Left ventricle myocardium superior (tissue), 1 donor: ENCODE measurements at regions not wholly inside any gene's neighbourhood (a gene's known extent, or its start where the extent isn't known, plus 50 kb on each side); places are given as distances from the start of the nearest gene placed in this dataset.

Source experiments
- ATAC-seq: fragments of 200-7000 bp; cut with Tn5 transposase; one replicate; pipeline ENCODE4 v1.9.1; 2020; ENCODE audit warnings: mild to moderate bottlenecking, moderate library complexity
- DNase-seq: peaks from one replicate; pipeline ENCODE4 v3.0.0-alpha.2; 2020
- intact Hi-C: fragments of 100-400 bp; cut with micrococcal nuclease; formaldehyde crosslinking; loops from one replicate; pipeline ENCODE4 v1.11.0; 2022
- donor health status: DM: no; HTN: yes; CAD: no; lungs with severe emphysema.

DNA sequence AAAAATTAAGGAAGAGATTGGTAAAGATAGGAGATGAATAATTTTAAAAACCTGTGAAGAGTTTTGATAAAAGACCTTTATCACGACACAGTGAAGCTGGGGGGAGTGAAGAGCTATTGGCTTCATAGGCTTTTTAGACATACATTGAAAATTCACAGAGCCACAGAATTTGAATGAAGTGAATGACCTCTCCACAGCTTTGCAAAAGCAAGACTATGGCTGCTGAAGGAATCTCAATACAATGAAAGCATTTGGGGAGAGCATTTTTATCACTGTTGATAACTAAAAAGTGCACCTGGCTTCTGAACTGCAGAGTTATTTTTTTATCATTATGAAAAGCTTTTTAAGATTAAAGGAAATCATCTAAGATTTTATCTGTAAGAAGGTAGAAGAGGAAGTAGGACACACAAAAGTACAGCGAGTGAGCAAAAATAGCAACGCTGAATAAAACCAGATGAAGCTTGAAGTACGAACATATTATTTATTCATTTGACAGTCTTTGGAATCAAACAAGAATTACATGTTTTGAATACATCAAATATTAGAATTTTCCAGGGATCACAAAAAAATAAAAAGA, 317.5 kb downstream of the KCNC2 start:
- DNase-seq (no peak), ATAC-seq (no peak)
- intact Hi-C loops: no loop called here

- DNase-seq (no peak), ATAC-seq (no peak)
- intact Hi-C loops: no loop called here
Measured at GRCh38 chr12:74896186-74896585, 313.5 kb downstream of the KCNC2 start.

- ATAC-seq: no peak
- intact Hi-C loops: no loop called here
- no peak for DNase-seq
Measured at GRCh38 chr12:74897425-74898211, 312.0 kb downstream of the KCNC2 start.

GRCh38 chr12:74899031-74899829, 310.4 kb downstream of the KCNC2 start:
- no peak for ATAC-seq
- no peak for DNase-seq
- intact Hi-C loops: no loop called here

GRCh38 chr12:74900232-74900631, 309.4 kb downstream of the KCNC2 start:
- no peak for DNase-seq
- ATAC-seq: no peak
- intact Hi-C loops: no loop called here

DNA sequence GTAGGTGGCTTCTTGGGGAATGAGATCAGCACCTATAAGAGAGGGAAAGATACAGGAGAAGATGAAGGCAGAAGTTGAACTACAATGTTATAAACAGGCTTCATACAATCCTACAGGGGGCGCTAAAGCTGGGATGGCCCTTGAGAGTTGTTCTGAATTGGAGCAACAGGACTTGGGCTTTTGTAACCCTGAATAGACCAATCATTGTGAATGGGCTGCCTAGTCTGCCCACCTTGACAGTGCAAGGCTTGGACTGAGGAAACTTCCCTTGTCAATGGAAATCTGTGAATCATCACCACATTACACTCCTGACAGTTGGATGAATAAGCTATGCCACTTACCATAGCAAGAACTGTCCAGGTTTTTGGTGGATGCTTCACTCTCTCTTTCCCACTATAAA, 306.1 kb downstream of the KCNC2 start:
- intact Hi-C loops: no loop called here
- ATAC-seq (no peak), DNase-seq (no peak)

DNA sequence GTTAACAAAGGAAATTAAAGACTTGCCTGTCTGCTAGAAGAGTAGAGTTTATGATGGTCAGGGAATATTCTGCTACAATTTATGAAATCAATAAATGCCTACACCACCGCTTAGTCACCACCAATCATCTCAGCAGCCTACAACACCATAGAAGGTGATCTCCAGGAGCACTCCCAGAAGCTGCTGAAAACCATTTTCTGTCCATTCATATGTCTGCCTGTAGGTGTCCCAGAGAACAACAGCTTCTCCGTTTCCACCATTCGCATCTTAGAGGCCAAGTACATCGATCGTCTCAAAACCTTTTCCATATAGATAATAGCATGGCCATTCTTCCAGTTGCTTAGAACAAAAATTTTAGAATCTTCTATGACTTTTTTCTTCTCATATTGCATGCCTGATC, 303.4 kb downstream of the KCNC2 start:
- DNase-seq (no peak), ATAC-seq (no peak)
- intact Hi-C loops: no loop called here

GRCh38 chr12:74910831-74911230, 298.8 kb downstream of the KCNC2 start:
- no peak for ATAC-seq
- intact Hi-C loops: no loop called here

DNA sequence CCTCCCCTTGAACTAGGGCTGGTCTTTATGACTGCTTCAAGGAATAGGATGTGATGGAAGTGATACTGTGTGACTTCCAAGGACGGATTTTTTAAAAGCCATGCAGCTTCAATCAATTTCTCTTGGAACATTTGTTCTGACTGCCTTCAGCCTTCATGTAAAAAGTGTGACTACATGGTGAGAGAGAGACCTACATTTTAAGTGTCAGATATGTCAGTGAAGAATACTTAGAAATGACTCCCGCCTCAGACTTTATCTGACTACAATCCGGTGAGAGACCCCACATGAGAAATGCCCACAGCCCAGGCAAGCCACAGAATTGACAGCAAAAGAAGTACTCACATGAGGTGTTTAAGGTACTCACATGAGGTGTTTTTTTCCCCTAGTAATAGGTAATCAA, 295.3 kb downstream of the KCNC2 start:
- intact Hi-C loops: no loop called here
- ATAC-seq (no peak), DNase-seq (no peak)

More at GRCh38 chr12:74910831-74911230, 298.8 kb downstream of the KCNC2 start:
- no peak for DNase-seq

DNA sequence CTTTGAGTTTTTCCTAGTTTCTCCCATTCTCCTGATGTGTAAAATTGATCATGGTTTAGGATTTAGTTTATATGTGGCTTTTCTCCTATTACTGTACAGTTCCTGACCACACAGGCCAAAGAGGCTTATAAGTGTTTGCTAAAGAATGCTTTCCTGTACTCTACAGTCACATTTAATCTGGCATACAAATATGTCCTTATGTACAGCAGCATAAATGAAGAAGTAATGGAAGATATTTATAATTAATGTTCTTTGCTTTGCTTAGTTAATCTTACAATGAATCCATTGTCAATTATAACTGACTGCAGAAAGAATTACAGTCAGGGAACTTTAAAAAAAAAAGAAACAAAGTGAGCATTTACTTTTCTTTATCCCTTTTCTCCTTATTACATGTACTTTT, 293.9 kb downstream of the KCNC2 start:
- DNase-seq (no peak), ATAC-seq (no peak)
- intact Hi-C loops: no loop called here

DNA sequence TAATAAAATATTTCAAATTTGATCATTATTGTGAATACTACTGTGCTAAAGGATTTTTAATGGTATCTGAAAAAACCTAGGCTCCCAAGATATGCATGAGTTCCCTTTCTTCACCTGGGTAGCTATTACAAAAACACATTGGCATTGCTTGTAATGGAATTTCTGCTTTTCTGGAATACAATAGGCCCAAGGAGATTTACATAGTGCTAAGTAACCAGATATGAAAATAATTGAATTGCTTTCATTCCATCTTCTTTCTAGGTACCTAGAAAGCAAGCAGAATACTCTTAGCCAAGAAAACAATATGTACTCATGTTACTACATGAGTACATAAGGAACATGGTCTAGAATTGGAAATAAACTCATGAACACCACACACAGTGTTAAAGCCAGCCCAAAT, 291.9 kb downstream of the KCNC2 start:
- intact Hi-C loops: no loop called here
- DNase-seq (no peak), ATAC-seq (no peak)

DNA sequence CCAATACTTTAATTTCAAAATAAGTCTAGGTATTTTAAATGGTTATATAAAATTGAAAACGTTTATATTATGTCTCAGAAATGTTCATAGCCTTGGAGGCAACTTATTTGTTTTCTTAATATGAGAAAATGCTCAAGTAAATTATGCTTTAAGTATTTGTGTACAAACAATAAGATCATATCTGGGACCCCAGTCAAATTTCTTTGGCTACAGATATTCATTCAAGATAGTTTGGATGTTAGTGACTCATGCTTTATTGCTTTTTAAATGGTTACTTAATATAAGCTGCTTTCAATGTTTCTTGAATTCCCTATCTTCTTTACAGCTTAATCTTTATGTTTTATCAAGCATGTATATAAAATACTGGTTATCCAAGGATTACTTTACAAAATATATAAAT, 291.3 kb downstream of the KCNC2 start:
- intact Hi-C loops: no loop called here
- ATAC-seq: no peak
- DNase-seq: no peak

DNA sequence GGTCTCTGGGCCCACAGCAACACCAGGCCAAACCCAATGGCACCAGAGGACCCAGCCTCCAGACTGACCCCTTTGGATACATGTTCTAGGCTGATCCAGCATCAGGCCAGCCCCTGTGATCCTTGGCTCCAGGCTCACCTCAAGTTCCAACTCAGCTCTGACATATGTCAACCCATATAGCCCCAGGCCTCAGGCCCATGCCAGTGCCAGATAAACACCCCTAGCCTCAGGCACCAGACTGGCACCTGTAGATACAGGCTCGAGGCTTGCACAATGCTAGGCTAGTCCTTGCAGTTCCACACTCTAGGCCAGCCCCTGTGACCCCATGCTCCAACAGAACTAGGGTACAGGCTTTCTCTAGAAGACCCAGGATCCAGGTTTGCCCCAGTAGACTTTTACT, 287.5 kb downstream of the KCNC2 start:
- no peak for ATAC-seq
- intact Hi-C loops: no loop called here

DNA sequence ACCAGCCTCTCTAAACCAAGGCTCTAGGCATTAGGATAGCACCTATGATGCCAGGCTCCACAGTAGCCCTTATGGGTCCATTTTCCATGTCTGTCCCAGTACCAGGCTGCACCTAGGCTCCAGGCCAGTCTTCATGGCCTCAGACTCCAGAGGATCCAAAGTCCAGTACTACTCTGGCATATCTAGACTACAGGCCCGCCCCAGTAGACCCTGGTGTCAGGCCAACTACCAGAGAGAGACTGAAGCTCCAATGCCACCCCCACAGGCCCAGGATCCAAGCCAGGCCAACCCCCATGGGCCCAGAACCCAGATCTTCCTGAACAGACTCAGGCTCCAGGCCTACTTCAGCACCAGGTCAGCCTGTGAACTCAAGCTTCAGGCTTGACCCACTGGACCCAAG, 287.0 kb downstream of the KCNC2 start:
- ATAC-seq (no peak), DNase-seq (no peak)
- intact Hi-C loops: no loop called here

More for the DNA sequence above, 287.5 kb downstream of the KCNC2 start:
- DNase-seq: no peak

DNA sequence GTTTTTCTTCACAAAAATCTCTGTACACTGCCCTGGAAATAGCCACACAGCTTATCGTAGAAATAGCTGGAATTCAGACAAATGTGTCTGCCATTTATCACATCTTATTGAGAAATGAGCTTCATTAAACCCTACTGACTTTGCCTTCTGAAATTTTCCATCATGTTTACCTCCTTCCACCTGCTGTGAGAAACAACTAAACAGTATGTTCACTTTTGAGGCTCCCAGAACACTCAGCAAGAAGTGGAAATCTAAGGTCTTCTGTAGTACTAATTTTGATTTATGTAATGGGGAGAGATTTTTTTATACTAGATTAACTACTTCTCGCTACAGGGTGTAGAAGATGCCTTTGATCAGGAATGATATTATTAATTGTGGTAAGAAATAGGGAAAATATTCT, 268.0 kb downstream of the KCNC2 start:
- intact Hi-C loops: no loop called here
- no peak for ATAC-seq
- DNase-seq: no peak

DNA sequence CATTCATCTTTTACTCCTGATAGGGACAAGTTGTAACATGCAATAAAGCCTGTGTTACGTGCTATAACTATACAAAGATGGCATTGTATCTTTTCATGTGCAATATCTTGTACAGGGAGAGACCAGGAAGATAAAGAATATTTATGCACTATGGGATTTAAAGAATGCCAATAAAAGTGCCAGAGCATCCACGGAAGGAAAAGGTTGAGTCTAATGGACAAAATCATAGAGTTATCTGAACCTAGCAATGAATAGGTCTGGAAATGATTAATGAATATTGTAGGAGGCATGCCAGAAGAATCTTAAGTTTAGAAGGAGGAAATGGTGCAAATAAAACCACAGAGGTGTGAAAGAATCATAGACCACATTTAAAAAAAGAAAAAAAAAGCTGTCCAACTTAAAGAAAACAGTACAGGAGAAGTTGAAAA, 263.9 kb downstream of the KCNC2 start:
- intact Hi-C loops: no loop called here
- ATAC-seq: no peak
- no peak for DNase-seq

GRCh38 chr12:74953697-74954096, 255.9 kb downstream of the KCNC2 start:
- DNase-seq (no peak), ATAC-seq (no peak)
- intact Hi-C loops: no loop called here

DNA sequence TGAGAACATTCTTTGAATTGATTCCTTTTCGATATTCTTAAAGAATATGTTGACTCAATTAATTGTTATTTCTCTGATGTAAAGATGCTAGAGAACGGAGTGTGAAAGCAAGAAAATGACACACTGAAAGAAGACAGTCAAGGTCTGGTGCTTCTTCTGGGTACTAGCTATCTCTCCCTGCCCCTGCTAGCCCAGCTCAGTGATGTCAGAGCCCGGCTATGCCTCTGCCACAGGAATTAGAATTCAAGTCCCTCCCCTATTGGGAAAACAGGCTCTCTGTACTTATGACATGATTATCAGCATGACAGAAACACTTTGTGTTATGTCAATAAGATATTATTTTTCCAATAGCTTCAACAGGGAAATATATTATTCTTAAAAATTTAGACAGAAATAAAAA, 252.4 kb downstream of the KCNC2 start:
- intact Hi-C loops: no loop called here
- ATAC-seq (no peak), DNase-seq (no peak)

DNA sequence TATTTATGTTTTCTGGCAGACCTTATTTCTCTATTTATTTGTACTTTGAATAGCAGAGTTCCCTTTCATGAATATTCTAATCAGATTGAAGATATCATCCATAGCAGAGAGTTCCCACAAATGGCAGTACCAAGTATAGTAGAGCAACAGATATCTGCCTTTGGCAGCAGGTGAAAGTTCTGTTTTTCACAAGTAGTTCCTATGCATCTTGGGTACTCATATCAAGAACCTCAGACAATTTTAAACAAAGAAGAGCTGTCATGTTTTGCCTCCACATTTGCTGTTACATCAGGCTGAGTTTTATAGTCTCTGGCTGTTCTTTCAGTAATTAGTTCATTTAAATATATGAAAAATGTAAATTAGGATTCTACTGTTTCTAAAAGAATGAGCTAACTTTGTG, 252.0 kb downstream of the KCNC2 start:
- ATAC-seq: no peak
- intact Hi-C loops: no loop called here
- no peak for DNase-seq

DNA sequence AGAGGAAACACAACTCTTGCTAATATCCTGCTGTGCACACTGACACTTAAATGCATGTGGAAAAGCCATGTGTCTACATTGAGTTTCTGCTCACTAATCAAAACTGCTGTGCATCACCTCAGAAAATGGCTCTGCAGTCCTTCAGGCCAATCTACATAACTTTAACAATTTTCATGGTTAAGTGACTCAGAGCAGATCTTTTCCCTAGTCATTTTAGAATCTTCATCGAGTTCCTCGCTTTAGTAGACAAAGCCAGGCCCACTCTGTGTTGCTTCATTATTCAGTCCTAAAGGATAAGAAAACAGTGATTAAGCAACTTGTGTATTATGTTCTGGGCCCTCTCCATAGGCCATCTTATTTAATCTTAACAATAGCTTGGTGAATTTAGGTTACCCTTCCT, 250.0 kb downstream of the KCNC2 start:
- ATAC-seq (no peak), DNase-seq (no peak)
- intact Hi-C loops: no loop called here
